NCI-H446 (cell line): ENCODE measurements at regions not wholly inside any gene's neighbourhood (a gene's known extent, or its start where the extent isn't known, plus 50 kb on each side); places are given as distances from the start of the nearest gene placed in this dataset.

Experiments used
- DNase-seq, 2 experiments: peaks; one replicate each; lab custom pipeline; 2025; lab: John Stamatoyannopoulos, UW

GRCh38 chr10:8696746-8697145, 642.3 kb downstream of the GATA3 start:
- DNase-seq, result no peak

- no peak for DNase-seq
These were observed 646.2 kb downstream of the GATA3 start for GRCh38 chr10:8700689-8701088.

GRCh38 chr10:8702181-8702580, 647.7 kb downstream of the GATA3 start:
- no peak for DNase-seq

GRCh38 chr10:8705415-8705814, 650.9 kb downstream of the GATA3 start:
- DNase-seq, result no peak

- no peak for DNase-seq
These were observed 658.2 kb downstream of the GATA3 start for GRCh38 chr10:8712656-8713055.

- no peak for DNase-seq
These were observed 665.5 kb downstream of the GATA3 start for GRCh38 chr10:8719971-8720370.

GRCh38 chr10:8721650-8722049, 667.2 kb downstream of the GATA3 start:
- no peak for DNase-seq

- DNase-seq, result no peak
These were observed 668.3 kb downstream of the GATA3 start for GRCh38 chr10:8722835-8723234.

- DNase-seq, result no peak
These were observed 670.9 kb downstream of the GATA3 start for GRCh38 chr10:8725343-8725742.

GRCh38 chr10:8726084-8726778, 671.7 kb downstream of the GATA3 start:
- DNase-seq, result no peak

- no peak for DNase-seq
These were observed 672.2 kb downstream of the GATA3 start for GRCh38 chr10:8726779-8727084.

- no peak for DNase-seq
These were observed 676.9 kb downstream of the GATA3 start for GRCh38 chr10:8731121-8732095.

GRCh38 chr10:8738987-8739386, 684.5 kb downstream of the GATA3 start:
- DNase-seq, result no peak

GRCh38 chr10:8752146-8752843, 697.8 kb downstream of the GATA3 start:
- no peak for DNase-seq

GRCh38 chr10:8758029-8758428, 703.5 kb downstream of the GATA3 start:
- no peak for DNase-seq

GRCh38 chr10:8766899-8767298, 712.4 kb downstream of the GATA3 start:
- no peak for DNase-seq

- no peak for DNase-seq
These were observed 713.1 kb downstream of the GATA3 start for GRCh38 chr10:8767591-8767990.

GRCh38 chr10:8768341-8768740, 713.9 kb downstream of the GATA3 start:
- DNase-seq, result no peak

- DNase-seq, result no peak
These were observed 714.4 kb downstream of the GATA3 start for GRCh38 chr10:8768852-8769251.

- DNase-seq, result no peak
These were observed 722.6 kb downstream of the GATA3 start for GRCh38 chr10:8776926-8777622.

- DNase-seq, result no peak
These were observed 724.2 kb downstream of the GATA3 start for GRCh38 chr10:8778713-8779112.

GRCh38 chr10:8787649-8788048, 733.2 kb downstream of the GATA3 start:
- DNase-seq, result no peak
